GM19467 (cell line): ENCODE measurements at regions not wholly inside any gene's neighbourhood (a gene's known extent, or its start where the extent isn't known, plus 50 kb on each side); places are given as distances from the start of the nearest gene placed in this dataset.
"Not testable (repeated sequence)": the region's sequence is repeated elsewhere in the genome, so short reads cannot be mapped to it uniquely, and the experiment has no call there.

Experiments
- ATAC-seq: cut with Tn5 transposase; IDR thresholded peaks from one replicate; pipeline ENCODE4 v1.9.1; 2021; ENCODE audit warnings: mild to moderate bottlenecking, moderate library complexity; ENCODE audit not compliant: unreplicated experiment

GRCh38 chr6:78500299-78501089 lies 366.9 kb upstream of the IRAK1BP1 start:
- no peak for ATAC-seq

GRCh38 chr6:78502386-78502887 lies 364.9 kb upstream of the IRAK1BP1 start:
- ATAC-seq, result no peak

GRCh38 chr6:78505178-78505577 lies 362.2 kb upstream of the IRAK1BP1 start:
- ATAC-seq, result no peak

- no peak for ATAC-seq
Observed at GRCh38 chr6:78511009-78511408, 356.3 kb upstream of the IRAK1BP1 start.

- no peak for ATAC-seq
Observed at GRCh38 chr6:78513856-78514255, 353.5 kb upstream of the IRAK1BP1 start.

GRCh38 chr6:78515271-78515670 lies 352.1 kb upstream of the IRAK1BP1 start:
- ATAC-seq, result no peak

GRCh38 chr6:78517399-78517798 lies 350.0 kb upstream of the IRAK1BP1 start:
- no peak for ATAC-seq

- ATAC-seq, result no peak
Observed at GRCh38 chr6:78523622-78524021, 343.7 kb upstream of the IRAK1BP1 start.

- ATAC-seq, result no peak
Observed at GRCh38 chr6:78525976-78526375, 341.4 kb upstream of the IRAK1BP1 start.

GRCh38 chr6:78526432-78526831 lies 340.9 kb upstream of the IRAK1BP1 start:
- no peak for ATAC-seq

- ATAC-seq, result no peak
Observed at GRCh38 chr6:78528926-78529325, 338.4 kb upstream of the IRAK1BP1 start.

GRCh38 chr6:78530208-78530607 lies 337.1 kb upstream of the IRAK1BP1 start:
- no peak for ATAC-seq

GRCh38 chr6:78533426-78533825 lies 333.9 kb upstream of the IRAK1BP1 start:
- ATAC-seq, result no peak

GRCh38 chr6:78533876-78534275 lies 333.5 kb upstream of the IRAK1BP1 start:
- ATAC-seq, result no peak

- ATAC-seq, result no peak
Observed at GRCh38 chr6:78538002-78538401, 329.3 kb upstream of the IRAK1BP1 start.

GRCh38 chr6:78547636-78548035 lies 319.7 kb upstream of the IRAK1BP1 start:
- not testable (repeated sequence) for ATAC-seq

- no peak for ATAC-seq
Observed at GRCh38 chr6:78551361-78551760, 316.0 kb upstream of the IRAK1BP1 start.

- ATAC-seq, result no peak
Observed at GRCh38 chr6:78552435-78552834, 314.9 kb upstream of the IRAK1BP1 start.

GRCh38 chr6:78554341-78554740 lies 313.0 kb upstream of the IRAK1BP1 start:
- ATAC-seq, result no peak

- no peak for ATAC-seq
Observed at GRCh38 chr6:78559056-78559455, 308.3 kb upstream of the IRAK1BP1 start.

GRCh38 chr6:78561015-78561414 lies 306.3 kb upstream of the IRAK1BP1 start:
- ATAC-seq, result no peak

- no peak for ATAC-seq
Observed at GRCh38 chr6:78565997-78566396, 301.4 kb upstream of the IRAK1BP1 start.

- no peak for ATAC-seq
Observed at GRCh38 chr6:78570044-78570443, 297.3 kb upstream of the IRAK1BP1 start.
